RWPE1 (cell line): ENCODE measurements at regions not wholly inside any gene's neighbourhood (a gene's known extent, or its start where the extent isn't known, plus 50 kb on each side); places are given as distances from the start of the nearest gene placed in this dataset.

ENCODE experiments used
- CTCF ChIA-PET: fragments of 350-600 bp; sonication (Branson Sonifier 250); formaldehyde crosslinking; extraction: SDS; loops from one replicate; lab custom pipeline; 2021; lab: Yijun Ruan, JAX
- POLR2A ChIA-PET: fragments of 400-600 bp; formaldehyde crosslinking; extraction: SDS; loops from one replicate; lab custom pipeline; 2020; ENCODE audit warnings: antibody characterized with exemption; ENCODE audit not compliant: low non-redundant PET; lab: Yijun Ruan, JAX
- DNase-seq: peaks from one replicate; pipeline ENCODE4 v3.0.0; 2012; ENCODE audit warnings: low spot score
- H3K27ac ChIP-seq: fragments of 450-650 bp; 2 replicates; pipeline ENCODE4 v1.5.1; 2017
- TF ChIP-seq, protein P1 (sequence below): fragments of 450-650 bp; conservative IDR thresholded peaks from 2 replicates; pipeline ENCODE4 v1.5.1; 2017; ENCODE audit warnings: low read depth, mild to moderate bottlenecking

DNA sequence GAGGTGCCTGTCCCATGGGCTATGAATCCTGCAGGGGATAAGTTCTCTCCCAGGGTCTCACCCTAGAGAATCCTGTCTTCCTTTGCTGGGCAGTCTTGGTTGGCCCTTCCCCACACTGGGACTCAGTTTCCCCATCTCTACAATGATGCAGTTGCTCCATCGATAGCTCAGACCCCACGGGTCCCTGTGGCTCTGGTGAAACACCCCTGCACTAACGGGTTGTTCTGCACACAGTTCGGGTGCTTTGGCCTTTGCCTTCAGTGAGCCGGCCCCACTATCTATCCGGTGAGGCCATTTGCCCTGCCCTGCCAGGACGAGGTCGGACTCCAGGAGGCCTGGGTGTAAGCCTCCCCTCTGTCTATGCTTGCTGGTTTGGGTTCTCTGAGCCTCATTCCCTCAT, 76.5 kb upstream of the PCBD1 start:
- POLR2A ChIA-PET, result no interaction called here
- TF ChIP-seq, protein P1, sequence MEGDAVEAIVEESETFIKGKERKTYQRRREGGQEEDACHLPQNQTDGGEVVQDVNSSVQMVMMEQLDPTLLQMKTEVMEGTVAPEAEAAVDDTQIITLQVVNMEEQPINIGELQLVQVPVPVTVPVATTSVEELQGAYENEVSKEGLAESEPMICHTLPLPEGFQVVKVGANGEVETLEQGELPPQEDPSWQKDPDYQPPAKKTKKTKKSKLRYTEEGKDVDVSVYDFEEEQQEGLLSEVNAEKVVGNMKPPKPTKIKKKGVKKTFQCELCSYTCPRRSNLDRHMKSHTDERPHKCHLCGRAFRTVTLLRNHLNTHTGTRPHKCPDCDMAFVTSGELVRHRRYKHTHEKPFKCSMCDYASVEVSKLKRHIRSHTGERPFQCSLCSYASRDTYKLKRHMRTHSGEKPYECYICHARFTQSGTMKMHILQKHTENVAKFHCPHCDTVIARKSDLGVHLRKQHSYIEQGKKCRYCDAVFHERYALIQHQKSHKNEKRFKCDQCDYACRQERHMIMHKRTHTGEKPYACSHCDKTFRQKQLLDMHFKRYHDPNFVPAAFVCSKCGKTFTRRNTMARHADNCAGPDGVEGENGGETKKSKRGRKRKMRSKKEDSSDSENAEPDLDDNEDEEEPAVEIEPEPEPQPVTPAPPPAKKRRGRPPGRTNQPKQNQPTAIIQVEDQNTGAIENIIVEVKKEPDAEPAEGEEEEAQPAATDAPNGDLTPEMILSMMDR, result no peak
- no peak overlapping the region for H3K27ac ChIP-seq
- DNase-seq, result no peak
- CTCF ChIA-PET, result no interaction called here

DNA sequence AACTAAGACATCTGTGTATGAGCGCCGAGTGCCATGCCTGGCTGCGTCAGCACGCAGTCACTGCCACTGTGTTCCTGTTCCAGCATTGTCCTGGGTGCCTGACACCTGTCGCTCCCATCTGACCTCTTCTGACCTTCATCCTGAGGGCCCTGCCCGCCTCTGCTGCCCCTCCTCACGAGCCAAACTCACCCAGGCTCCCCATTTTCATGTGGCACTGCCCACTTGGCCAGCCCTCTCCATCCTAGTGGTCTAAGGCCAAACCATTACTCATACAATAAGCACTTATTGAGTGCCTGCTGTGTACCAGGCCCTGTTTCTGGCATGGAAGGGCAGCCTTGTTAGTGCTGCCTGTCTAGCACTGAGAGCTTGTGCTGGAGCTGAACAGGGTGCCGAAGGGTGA, 77.2 kb upstream of the PCBD1 start:
- ChIA-PET CTCF (no interaction called here), POLR2A (no interaction called here)
- DNase-seq, result no peak
- TF ChIP-seq, protein P1, result no peak
- H3K27ac ChIP-seq, result no peak overlapping the region

DNA sequence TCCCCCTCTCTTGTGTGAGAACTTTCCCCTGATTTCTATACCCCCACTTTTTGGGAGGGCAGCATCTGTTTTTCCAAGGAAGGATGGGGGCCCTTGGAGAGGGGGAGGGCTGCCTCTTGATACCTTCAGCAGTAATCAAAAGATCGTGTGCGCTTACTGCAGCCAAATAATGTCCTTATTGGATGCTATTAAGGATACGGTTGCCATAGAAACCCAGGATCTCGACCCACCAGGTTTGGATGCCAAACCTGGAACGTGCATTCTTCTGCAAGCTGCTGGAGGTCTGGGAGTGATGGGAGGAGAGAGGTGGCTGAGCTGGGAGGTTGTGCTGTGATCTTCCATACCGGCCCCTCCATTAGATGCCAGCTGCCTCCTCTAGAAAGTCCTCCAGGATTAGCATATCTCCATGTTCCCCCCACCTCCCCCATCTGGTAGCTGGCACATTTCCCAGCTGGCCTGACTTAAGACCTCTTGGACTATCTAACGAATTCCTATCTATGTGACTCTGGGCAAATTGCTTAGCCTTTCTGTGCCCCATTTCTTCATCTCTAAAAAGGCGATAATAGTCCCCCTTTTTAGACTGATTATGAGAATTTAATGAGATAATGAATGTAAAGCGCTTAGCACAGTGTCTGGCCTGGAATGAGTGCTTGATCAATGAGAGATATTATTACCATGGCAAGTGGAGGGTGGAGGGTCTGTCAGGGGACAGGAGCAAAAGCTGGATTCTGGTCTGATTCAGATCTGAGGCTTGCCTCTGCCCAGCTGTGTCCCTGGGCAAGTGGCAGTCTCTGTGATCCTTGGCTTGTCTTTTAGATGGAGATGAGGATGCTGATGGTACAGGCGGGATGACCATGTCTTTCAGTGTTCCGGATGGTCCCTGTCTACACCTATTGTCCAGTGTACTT, 78.5 kb upstream of the PCBD1 start:
- no peak for DNase-seq
- H3K27ac ChIP-seq, result no peak overlapping the region
- ChIA-PET POLR2A (no interaction called here), CTCF (no interaction called here)
- TF ChIP-seq, protein P1, result no peak

DNA sequence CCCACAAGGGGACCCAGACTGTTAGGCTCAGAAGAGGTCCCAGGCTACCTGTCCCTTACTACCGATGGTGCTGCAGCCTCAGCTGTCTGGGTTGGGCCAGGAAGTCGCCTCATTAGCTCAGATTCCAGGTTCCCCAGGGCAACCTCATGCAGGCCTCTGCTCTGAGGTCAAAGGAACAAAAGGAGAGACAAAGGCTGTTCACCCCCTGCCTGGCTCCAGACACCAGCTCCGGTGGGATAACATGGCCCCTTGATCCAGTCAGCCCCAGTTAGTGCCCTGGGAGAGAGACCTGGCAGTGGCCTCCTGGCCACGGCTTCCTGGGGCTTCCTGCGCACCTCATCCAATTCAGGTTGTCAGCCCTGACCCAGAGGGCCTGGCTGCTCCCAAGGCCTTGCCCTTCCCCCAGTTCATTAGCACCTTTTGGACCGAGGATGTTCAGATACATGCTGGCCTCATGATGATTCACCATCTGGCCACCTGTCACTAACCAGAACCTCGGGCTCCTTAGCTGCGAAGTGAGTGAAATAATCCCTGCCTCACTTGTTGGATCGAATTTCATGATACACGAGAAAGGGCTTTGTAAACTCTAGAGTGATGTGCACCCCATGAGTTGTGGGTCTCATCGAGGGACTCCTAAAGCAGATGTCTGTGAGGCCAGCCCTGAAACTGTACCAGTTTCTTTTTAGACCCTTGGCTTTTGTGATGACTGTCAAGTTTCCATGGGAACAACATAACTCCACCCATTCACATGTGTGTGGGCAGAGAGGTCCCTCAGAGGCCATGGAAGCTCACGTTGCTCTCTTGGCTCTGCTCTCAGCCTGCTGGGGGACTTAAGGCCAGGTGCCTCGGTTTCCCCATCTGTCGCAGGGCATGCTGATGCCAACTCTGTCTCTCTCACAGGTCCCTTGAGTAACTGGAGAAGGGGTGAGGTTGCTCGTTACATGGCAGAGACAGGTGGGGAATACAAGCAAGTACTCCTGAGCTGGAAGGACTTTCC, 79.5 kb upstream of the PCBD1 start:
- CTCF ChIA-PET, result interaction anchor here (0.6 kb wide), 1 partner anchor 1616 kb away, joined by 3 read pairs; no protein-coding TSS in a partner anchor
- TF ChIP-seq, protein P1, result no peak
- POLR2A ChIA-PET, result no interaction called here
- H3K27ac ChIP-seq, result no peak overlapping the region
- no peak for DNase-seq

DNA sequence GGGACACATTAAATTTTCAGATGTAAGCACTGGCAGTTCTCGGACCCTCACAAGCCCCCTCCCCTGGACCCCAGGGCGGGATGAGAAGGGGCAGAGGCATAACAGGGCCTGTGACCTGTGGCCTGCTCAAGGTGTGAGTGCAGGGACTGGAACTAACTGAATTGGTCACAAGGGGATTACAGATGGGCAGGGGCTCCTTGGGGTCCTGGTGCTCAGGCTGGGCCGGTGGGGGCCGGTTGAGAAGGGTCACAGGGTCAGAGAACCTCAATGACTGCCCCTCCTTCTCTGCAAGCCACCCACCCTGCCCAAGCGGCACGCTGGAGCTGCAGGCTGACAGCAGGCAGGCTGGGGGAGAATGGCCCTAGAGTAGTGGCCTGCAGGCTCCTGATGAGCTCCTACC, 80.8 kb upstream of the PCBD1 start:
- TF ChIP-seq, protein P1, result no peak
- POLR2A ChIA-PET, result no interaction called here
- no peak overlapping the region for H3K27ac ChIP-seq
- no peak for DNase-seq
- CTCF ChIA-PET, result interaction anchor here (0.6 kb wide), 1 partner anchor 165 kb away, joined by 3 read pairs; no protein-coding TSS in a partner anchor

DNA sequence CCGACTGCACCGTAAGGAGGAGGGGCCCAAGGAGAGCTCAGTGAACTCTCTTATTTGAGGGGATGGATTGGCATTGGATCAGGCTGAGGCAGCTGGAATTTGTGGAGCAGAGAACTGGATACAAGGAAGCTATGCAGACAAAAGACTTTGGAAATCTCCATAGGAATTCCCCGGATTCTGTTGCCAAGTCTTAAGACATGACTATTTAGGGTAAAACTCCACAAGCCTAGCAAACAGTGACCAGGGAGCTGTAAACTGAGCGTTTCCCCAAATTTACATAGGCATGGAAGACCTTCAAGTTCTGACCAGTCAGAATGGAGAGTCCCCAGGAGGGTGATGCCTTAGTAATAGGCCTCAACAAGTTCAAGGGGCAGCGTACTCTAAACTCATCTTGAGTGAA, 82.5 kb upstream of the PCBD1 start:
- CTCF ChIA-PET, result interaction anchor here (1.3 kb wide), 1 partner anchor 9 kb away, joined by 4 read pairs; no protein-coding TSS in a partner anchor
- POLR2A ChIA-PET, result no interaction called here
- H3K27ac ChIP-seq, result no peak overlapping the region
- TF ChIP-seq, protein P1, result no peak
- no peak for DNase-seq
